ENCODE measurements at regions not wholly inside any gene's neighbourhood (a gene's known extent, or its start where the extent isn't known, plus 50 kb on each side); places are given as distances from the start of the nearest gene placed in this dataset.

DNA sequence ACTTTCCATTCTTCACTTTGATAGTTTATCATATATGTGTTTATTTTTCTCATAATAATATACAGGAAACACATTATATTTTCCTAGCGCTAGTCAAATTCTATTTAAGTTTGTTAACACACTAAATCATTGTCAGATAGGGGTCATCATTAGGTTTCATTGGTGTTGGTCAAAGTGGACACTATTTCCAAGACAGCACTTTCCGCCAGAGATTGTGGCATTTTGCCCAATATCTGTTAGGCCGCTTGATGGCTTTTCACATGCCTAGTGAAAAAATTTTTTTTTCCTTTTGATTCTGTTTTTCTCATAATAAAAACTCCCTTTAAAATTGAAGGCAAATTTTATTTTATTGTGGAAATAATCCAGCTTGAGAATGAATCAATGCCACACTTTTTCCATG, 495.4 kb upstream of the AKR1E2 start:
- no peak for DNase-seq
- TF ChIP-seq, protein P1, sequence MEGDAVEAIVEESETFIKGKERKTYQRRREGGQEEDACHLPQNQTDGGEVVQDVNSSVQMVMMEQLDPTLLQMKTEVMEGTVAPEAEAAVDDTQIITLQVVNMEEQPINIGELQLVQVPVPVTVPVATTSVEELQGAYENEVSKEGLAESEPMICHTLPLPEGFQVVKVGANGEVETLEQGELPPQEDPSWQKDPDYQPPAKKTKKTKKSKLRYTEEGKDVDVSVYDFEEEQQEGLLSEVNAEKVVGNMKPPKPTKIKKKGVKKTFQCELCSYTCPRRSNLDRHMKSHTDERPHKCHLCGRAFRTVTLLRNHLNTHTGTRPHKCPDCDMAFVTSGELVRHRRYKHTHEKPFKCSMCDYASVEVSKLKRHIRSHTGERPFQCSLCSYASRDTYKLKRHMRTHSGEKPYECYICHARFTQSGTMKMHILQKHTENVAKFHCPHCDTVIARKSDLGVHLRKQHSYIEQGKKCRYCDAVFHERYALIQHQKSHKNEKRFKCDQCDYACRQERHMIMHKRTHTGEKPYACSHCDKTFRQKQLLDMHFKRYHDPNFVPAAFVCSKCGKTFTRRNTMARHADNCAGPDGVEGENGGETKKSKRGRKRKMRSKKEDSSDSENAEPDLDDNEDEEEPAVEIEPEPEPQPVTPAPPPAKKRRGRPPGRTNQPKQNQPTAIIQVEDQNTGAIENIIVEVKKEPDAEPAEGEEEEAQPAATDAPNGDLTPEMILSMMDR (IDR thresholded peaks at IDR 0.05; ENCODE audit: unreplicated experiment), result no peak
- Mint-ChIP-seq H3K4me3 (ENCODE audit: low read depth, unreplicated experiment) (no peak overlapping the region), H3K36me3 (ENCODE audit: insufficient read depth, unreplicated experiment) (no peaks in the 10 kb centered on the region), H3K27me3 (ENCODE audit: unreplicated experiment) (no peaks in the 10 kb centered on the region), H3K4me1 (ENCODE audit: low read depth, unreplicated experiment) (no peaks in the 10 kb centered on the region), H3K9me3 (ENCODE audit: low read depth, unreplicated experiment) (no peaks in the 10 kb centered on the region), H3K27ac (ENCODE audit: unreplicated experiment) (no peak overlapping the region)
- no TSS peak for BruUV-seq (replicated peaks)
- CTCF ChIA-PET, result no interaction called here
- intact Hi-C loops (cut with micrococcal nuclease; ENCODE audit: unreplicated experiment), result no loop called here

DNA sequence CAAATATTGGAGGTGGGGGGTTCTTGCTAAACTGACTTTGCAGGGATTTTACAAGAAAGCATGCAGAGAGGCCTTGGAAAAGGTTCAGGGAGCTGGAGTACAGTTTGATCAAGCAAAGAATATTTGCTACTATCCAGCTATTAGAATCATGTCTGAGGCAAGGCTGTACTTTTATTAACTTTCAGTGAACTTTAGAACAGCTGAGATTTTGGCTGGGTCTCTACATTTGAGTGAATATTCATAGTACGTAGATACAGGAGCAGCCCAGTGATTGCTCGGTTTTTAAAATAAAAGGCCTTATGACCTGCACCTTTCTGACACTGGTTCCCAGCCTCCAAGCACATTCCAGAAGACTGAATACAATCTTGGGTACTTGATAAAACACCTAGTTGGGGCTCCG, 496.8 kb upstream of the AKR1E2 start:
- no peaks in the 10 kb centered on the region for H3K9me3 Mint-ChIP-seq (ENCODE audit: low read depth, unreplicated experiment)
- no peaks in the 10 kb centered on the region for H3K27me3 Mint-ChIP-seq (ENCODE audit: unreplicated experiment)
- H3K27ac Mint-ChIP-seq (ENCODE audit: unreplicated experiment), result no peak overlapping the region
- no peaks in the 10 kb centered on the region for H3K4me1 Mint-ChIP-seq (ENCODE audit: low read depth, unreplicated experiment)
- TF ChIP-seq, protein P1 (IDR thresholded peaks at IDR 0.05; ENCODE audit: unreplicated experiment), result no peak
- CTCF ChIA-PET, result no interaction called here
- intact Hi-C loops (cut with micrococcal nuclease; ENCODE audit: unreplicated experiment), result no loop called here
- BruUV-seq (replicated peaks), result no TSS peak
- DNase-seq, result no peak
- no peaks in the 10 kb centered on the region for H3K36me3 Mint-ChIP-seq (ENCODE audit: insufficient read depth, unreplicated experiment)
- no peak overlapping the region for H3K4me3 Mint-ChIP-seq (ENCODE audit: low read depth, unreplicated experiment)

GRCh38 chr10:4326647-4327046, 499.4 kb upstream of the AKR1E2 start:
- BruUV-seq (replicated peaks), result no TSS peak
- Mint-ChIP-seq H3K9me3 (ENCODE audit: low read depth, unreplicated experiment) (no peaks in the 10 kb centered on the region), H3K4me3 (ENCODE audit: low read depth, unreplicated experiment) (no peak overlapping the region), H3K4me1 (ENCODE audit: low read depth, unreplicated experiment) (no peaks in the 10 kb centered on the region), H3K27ac (ENCODE audit: unreplicated experiment) (no peak overlapping the region), H3K36me3 (ENCODE audit: insufficient read depth, unreplicated experiment) (no peaks in the 10 kb centered on the region), H3K27me3 (ENCODE audit: unreplicated experiment) (no peaks in the 10 kb centered on the region)
- TF ChIP-seq, protein P1 (IDR thresholded peaks at IDR 0.05; ENCODE audit: unreplicated experiment), result no peak
- intact Hi-C loops (cut with micrococcal nuclease; ENCODE audit: unreplicated experiment), result no loop called here
- DNase-seq, result no peak
- CTCF ChIA-PET, result no interaction called here

DNA sequence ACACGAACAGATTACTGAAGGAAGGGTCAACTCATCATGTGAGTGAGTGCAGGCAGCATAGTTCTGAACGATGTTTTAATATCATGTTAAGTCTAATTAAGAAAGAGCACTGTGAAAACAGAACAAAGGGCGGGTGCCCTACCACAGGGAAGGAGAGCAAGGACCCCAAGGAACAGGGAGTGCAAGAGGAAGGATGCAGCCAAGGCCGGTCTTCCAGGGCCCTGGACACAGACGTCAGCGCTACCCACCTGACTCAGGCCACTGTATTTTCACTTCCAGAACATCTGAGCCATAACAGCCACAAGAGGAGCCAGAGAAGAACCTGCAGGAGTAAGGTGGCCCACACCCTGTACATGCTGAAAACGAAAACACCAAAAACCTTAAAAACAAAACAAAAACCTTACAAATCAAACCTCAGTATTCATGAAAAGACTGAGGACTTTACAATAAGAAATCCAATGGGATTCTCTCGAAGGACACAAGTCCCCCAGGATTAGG, 506.1 kb upstream of the AKR1E2 start:
- CTCF ChIA-PET, result no interaction called here
- Mint-ChIP-seq H3K36me3 (ENCODE audit: insufficient read depth, unreplicated experiment) (no peaks in the 10 kb centered on the region), H3K4me1 (ENCODE audit: low read depth, unreplicated experiment) (no peaks in the 10 kb centered on the region), H3K9me3 (ENCODE audit: low read depth, unreplicated experiment) (no peaks in the 10 kb centered on the region), H3K27me3 (ENCODE audit: unreplicated experiment) (no peaks in the 10 kb centered on the region), H3K27ac (ENCODE audit: unreplicated experiment) (no peak overlapping the region), H3K4me3 (ENCODE audit: low read depth, unreplicated experiment) (no peak overlapping the region)
- no peak for DNase-seq
- BruUV-seq (replicated peaks), result no TSS peak
- TF ChIP-seq, protein P1 (IDR thresholded peaks at IDR 0.05; ENCODE audit: unreplicated experiment), result no peak
- intact Hi-C loops (cut with micrococcal nuclease; ENCODE audit: unreplicated experiment), result no loop called here

Data from Calu3 (cell line).